ENCODE measurements at regions not wholly inside any gene's neighbourhood (a gene's known extent, or its start where the extent isn't known, plus 50 kb on each side); places are given as distances from the start of the nearest gene placed in this dataset.

DNA sequence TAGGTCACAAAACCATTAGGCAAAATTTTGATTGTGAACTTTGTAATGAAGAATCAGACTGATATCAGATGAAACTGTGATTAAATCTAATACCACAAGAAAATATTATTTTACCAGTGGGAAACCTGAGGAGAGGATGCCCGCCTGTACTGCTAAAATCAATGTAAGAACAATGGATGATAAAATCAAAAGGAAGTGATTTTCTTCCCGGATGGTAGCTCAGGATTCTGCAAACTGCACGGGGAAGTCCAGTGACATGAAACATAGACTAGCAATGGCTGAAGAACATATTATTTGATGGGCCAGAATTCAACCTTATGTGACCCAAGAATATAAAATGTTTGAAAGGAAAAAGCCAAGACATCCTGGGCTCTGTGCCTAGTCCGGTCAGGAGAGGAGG lies 974.9 kb downstream of the PCDH18 start:
- no peak for DNase-seq (ENCODE audit: low read depth)
- TF ChIP-seq, protein P1, sequence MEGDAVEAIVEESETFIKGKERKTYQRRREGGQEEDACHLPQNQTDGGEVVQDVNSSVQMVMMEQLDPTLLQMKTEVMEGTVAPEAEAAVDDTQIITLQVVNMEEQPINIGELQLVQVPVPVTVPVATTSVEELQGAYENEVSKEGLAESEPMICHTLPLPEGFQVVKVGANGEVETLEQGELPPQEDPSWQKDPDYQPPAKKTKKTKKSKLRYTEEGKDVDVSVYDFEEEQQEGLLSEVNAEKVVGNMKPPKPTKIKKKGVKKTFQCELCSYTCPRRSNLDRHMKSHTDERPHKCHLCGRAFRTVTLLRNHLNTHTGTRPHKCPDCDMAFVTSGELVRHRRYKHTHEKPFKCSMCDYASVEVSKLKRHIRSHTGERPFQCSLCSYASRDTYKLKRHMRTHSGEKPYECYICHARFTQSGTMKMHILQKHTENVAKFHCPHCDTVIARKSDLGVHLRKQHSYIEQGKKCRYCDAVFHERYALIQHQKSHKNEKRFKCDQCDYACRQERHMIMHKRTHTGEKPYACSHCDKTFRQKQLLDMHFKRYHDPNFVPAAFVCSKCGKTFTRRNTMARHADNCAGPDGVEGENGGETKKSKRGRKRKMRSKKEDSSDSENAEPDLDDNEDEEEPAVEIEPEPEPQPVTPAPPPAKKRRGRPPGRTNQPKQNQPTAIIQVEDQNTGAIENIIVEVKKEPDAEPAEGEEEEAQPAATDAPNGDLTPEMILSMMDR (IDR thresholded peaks at IDR 0.05; ENCODE audit: low read length, missing control alignments) = no peak
- H3K4me3 ChIP-seq (replicated peaks; ENCODE audit: low read depth, low read length) = no peak overlapping the region

DNA sequence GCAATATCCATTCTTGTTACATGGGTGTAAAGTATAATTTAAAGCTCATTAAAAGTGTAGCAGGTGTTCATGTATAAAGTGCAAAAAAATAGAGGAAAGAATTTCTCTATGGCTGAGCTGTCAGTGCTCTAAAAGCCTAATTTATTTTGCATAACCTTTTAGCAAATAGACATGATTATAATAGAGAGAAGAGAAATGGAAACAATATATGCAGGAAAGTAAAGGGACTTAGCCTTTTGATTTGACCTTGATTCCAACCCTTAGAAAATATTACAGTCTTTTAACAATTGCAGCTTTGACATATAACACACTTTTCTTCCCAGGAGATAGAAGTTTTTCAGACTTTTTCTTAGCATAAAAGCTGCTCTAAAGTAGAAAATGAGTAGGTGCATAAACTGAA lies 978.3 kb downstream of the PCDH18 start:
- H3K4me3 ChIP-seq (replicated peaks; ENCODE audit: low read depth, low read length) = no peak overlapping the region
- TF ChIP-seq, protein P1 (IDR thresholded peaks at IDR 0.05; ENCODE audit: low read length, missing control alignments) = no peak
- DNase-seq (ENCODE audit: low read depth) = no peak

DNA sequence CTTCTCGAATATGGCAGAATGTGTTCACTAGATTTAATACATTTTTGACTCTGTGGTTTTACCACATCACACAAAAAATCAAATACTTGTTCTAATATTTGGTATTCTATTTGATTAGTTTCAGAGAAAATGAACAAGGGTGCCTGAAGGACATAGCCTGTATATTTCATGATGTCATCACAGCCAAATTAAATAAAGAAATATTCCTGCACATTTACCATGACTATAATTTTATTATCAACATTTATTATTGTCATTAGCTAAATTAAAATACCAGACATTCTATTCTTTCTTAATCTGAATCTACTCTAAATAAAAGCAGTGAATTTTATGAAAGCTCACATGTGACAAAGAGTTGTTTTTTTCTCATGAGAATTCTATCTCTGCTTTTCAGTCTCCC lies 980.5 kb downstream of the PCDH18 start:
- DNase-seq (ENCODE audit: low read depth) = no peak
- no peak overlapping the region for H3K4me3 ChIP-seq (replicated peaks; ENCODE audit: low read depth, low read length)
- TF ChIP-seq, protein P1 (IDR thresholded peaks at IDR 0.05; ENCODE audit: low read length, missing control alignments) = no peak

DNA sequence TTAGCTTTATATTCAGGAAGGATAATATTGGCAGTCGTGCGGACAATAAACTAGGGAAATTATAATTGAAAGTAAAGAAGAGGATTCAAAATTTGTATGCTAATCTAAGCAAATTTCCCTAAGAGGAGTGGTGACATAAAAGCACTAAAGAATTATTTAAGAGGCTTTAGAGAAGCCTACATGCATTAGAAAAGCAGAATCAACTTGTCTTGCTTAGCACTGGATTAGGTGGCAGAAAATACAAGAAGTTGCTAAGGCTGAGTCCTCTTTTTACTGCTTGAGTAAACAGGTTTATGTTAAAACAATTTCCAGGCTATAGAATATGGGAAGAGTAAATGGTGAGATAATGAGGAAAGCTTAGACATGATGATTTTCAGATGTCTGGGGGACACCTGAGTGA lies 991.5 kb downstream of the PCDH18 start:
- DNase-seq (ENCODE audit: low read depth) = no peak
- H3K4me3 ChIP-seq (replicated peaks; ENCODE audit: low read depth, low read length) = no peak overlapping the region

DNA sequence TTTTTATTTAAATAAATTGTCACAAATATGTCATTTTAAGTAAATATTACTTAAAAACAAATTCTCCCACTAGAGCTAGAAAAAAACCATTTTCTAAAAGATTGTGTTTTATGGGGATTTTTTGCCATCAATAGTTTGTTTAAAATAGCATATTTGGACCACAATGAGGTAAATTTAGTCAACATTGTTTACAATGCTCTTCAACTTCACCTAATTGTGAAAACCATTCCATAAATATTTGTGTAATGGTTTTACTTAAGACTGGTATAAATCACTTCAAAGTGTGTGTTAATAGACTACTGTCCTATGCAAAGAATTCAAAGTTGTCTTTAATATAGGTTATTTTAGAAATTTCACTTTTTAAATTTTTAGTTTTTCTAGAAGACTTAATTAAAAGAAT lies 1004.2 kb downstream of the PCDH18 start:
- no peak overlapping the region for H3K4me3 ChIP-seq (replicated peaks; ENCODE audit: low read depth, low read length)
- TF ChIP-seq, protein P1 (IDR thresholded peaks at IDR 0.05; ENCODE audit: low read length, missing control alignments) = no peak
- no peak for DNase-seq (ENCODE audit: low read depth)

More for the DNA sequence above, 991.5 kb downstream of the PCDH18 start:
- TF ChIP-seq, protein P1 (IDR thresholded peaks at IDR 0.05; ENCODE audit: low read length, missing control alignments) = no peak

DNA sequence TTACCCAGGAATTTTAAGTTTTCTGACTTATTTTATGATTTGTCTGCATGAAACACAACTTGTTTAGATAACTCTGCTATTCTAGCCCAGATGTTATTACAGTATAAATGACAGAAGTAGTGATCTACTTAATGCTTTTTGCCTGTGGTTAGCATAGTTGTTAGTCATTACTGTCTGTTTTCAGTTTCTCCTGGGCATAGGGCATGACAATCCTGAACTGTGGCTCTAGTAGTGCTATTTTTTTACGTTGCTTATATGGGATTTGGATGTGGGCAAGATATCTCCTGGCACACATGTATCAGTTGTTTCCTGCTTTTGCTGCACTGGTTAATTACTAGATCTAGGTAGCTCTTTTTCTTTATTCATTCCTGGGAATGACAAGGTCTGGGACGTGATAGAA lies 1005.8 kb downstream of the PCDH18 start:
- TF ChIP-seq, protein P1 (IDR thresholded peaks at IDR 0.05; ENCODE audit: low read length, missing control alignments) = no peak
- DNase-seq (ENCODE audit: low read depth) = no peak
- H3K4me3 ChIP-seq (replicated peaks; ENCODE audit: low read depth, low read length) = no peak overlapping the region

DNA sequence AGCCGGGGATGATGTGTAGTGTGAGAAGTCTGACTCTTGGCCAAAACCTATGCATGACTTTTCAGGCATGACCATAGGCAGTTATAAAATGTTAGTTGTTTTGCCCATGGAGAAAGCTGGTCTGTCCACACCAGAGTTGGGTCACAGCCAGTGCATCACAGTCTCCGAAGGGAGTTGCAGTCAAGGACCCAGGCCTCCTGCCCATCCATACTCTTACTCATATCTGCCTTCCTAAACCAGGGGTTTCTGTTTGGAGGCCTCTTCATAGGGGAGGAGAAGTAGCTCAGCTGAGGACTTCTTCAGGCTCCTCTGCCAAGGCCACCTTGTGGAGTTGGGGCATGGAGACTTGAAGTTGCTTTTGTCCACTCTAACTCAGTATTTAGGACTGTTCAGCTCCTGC lies 1008.3 kb downstream of the PCDH18 start:
- DNase-seq (ENCODE audit: low read depth) = no peak
- TF ChIP-seq, protein P1 (IDR thresholded peaks at IDR 0.05; ENCODE audit: low read length, missing control alignments) = no peak
- H3K4me3 ChIP-seq (replicated peaks; ENCODE audit: low read depth, low read length) = no peak overlapping the region

All from fibroblast of pulmonary artery (primary cell).